GM12875 (cell line): ENCODE measurements at regions not wholly inside any gene's neighbourhood (a gene's known extent, or its start where the extent isn't known, plus 50 kb on each side); places are given as distances from the start of the nearest gene placed in this dataset.

Experiments
- H3K4me3 ChIP-seq: one replicate; pipeline ENCODE4 v1.5.1; 2011; ENCODE audit warnings: low read depth, low read length, control low read depth
- TF ChIP-seq, protein P1 (sequence below): IDR thresholded peaks from 2 replicates; pipeline ENCODE4 v1.5.1; 2011; ENCODE audit warnings: low read depth, mild to moderate bottlenecking, control low read depth, inconsistent platforms, low read length, moderate library complexity, borderline replicate concordance; ENCODE audit not compliant: insufficient read depth

- H3K4me3 ChIP-seq: no peak overlapping the region
- TF ChIP-seq, protein P1, sequence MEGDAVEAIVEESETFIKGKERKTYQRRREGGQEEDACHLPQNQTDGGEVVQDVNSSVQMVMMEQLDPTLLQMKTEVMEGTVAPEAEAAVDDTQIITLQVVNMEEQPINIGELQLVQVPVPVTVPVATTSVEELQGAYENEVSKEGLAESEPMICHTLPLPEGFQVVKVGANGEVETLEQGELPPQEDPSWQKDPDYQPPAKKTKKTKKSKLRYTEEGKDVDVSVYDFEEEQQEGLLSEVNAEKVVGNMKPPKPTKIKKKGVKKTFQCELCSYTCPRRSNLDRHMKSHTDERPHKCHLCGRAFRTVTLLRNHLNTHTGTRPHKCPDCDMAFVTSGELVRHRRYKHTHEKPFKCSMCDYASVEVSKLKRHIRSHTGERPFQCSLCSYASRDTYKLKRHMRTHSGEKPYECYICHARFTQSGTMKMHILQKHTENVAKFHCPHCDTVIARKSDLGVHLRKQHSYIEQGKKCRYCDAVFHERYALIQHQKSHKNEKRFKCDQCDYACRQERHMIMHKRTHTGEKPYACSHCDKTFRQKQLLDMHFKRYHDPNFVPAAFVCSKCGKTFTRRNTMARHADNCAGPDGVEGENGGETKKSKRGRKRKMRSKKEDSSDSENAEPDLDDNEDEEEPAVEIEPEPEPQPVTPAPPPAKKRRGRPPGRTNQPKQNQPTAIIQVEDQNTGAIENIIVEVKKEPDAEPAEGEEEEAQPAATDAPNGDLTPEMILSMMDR: no peak
Measured at GRCh38 chr13:34208336-34208735, 390.4 kb downstream of the RFC3 start.

DNA sequence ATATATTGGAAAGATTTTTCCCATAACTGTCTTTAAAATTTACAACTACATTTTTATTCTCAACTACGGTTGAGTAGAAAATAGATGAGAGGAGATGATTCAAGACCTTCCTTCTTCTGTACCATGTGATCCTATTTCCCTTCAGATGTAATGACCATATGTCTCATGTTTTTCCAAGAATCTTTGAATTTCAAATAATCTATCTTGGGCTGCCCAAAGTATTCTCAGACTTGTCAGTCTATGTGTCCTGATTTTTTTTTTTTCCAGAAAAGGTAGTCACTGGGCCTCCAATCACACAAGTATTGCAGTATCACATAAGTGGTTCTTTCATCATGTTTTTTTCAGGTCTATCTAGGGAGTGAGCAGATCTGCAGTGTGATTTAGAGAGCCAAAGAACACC is 392.4 kb downstream of the RFC3 start:
- TF ChIP-seq, protein P1: no peak
- no peak overlapping the region for H3K4me3 ChIP-seq

GRCh38 chr13:34214686-34215085 is 396.7 kb downstream of the RFC3 start:
- TF ChIP-seq, protein P1: no peak
- H3K4me3 ChIP-seq: no peak overlapping the region

DNA sequence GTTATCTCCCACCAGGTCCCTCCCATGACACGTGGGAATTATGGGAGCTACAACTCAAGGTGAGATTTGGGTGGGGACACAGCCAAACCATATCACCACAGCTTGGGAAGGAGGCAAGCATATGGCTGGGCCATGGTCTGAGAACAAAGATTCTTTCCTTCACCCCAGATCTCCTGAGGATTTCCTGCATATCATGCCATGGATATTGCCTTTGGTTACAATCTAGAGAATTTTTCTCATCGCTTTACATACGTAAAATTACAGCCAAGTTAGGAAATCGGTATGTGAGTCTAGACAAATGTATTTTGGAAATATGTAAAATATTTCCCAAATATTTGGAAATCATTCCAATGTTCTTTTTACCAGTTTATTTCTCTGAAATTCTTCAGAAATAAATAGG is 398.3 kb downstream of the RFC3 start:
- no peak overlapping the region for H3K4me3 ChIP-seq
- TF ChIP-seq, protein P1: no peak

- TF ChIP-seq, protein P1: no peak
- no peak overlapping the region for H3K4me3 ChIP-seq
Measured at GRCh38 chr13:34217343-34218025, 399.5 kb downstream of the RFC3 start.

DNA sequence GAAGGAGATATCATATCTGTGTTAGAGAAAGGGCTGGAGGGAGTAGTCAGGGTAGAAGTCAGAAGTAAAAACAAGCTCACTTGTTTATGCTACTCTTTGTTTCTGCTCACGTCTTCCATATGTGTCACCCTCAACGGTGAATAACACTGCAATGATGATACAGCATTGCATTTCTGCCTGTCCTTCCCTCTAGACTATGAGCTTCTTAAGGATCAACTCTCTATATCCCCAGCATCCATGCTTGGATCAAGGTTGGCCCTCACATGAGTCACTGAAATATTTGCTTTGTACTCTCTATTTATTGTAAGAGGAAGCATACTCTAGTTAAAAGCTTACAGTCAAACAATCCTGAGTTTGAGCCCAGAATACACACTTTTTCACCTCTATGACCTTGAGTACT is 406.0 kb downstream of the RFC3 start:
- H3K4me3 ChIP-seq: no peak overlapping the region
- TF ChIP-seq, protein P1: no peak

DNA sequence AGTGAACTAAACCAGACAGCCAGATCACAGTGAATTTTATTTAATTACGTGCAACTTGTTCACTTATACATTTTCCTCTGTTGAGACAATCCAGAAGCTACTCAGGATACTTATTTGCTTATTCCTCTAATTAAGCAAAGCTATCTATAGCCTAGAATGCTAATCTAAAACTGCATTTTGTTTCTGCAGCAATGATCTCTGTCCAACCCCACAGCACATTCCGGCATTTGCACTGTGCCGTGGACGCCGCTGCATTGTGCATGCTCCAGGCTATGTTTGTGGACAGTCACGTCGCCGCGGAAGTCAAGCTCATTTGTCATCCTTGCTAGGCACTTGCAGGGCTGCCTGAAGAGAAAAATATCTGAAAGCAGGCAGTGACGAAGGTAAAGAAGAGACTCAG is 406.9 kb downstream of the RFC3 start:
- no peak overlapping the region for H3K4me3 ChIP-seq
- TF ChIP-seq, protein P1: no peak
